HEK293 (cell line): ENCODE measurements at regions not wholly inside any gene's neighbourhood (a gene's known extent, or its start where the extent isn't known, plus 50 kb on each side); places are given as distances from the start of the nearest gene placed in this dataset.

Experiments
- CTCF ChIA-PET: fragments of 350-600 bp; formaldehyde crosslinking; extraction: SDS; loops from one replicate; lab custom pipeline; 2021; ENCODE audit warnings: antibody characterized with exemption; lab: Yijun Ruan, JAX
- POLR2A ChIA-PET: fragments of 300-600 bp; formaldehyde crosslinking; extraction: SDS; loops from one replicate; lab custom pipeline; 2020; ENCODE audit warnings: antibody characterized with exemption, inconsistent platforms; lab: Yijun Ruan, JAX
- H3K27ac ChIP-seq: fragments of 200-500 bp; sonication (Bioruptor generic); 2 replicates; pipeline ENCODE4 v1.5.1; 2014; ENCODE audit warnings: low read depth, low read length, control low read depth, inconsistent platforms; ENCODE audit errors: extremely low read depth
- H3K36me3 ChIP-seq, 2 experiments: fragments of 200-500 bp in 1 of 2; sonication (Bioruptor generic) in 1 of 2; 1 replicate in 1 of 2; 2 replicates in 1 of 2; pipeline ENCODE4 v1.5.1; 2014 to 2017; ENCODE audit warnings: inconsistent platforms in 2 of 2, low read length in 2 of 2; ENCODE audit not compliant: control insufficient read depth in 2 of 2, insufficient read depth in 1 of 2
- H3K4me1 ChIP-seq: fragments of 200-500 bp; sonication (Bioruptor generic); 2 replicates; pipeline ENCODE4 v1.5.1; 2014; ENCODE audit warnings: mild to moderate bottlenecking, low read length, inconsistent platforms; ENCODE audit not compliant: control insufficient read depth, insufficient read depth
- H3K4me3 ChIP-seq: 2 replicates; pipeline ENCODE4 v1.5.1; 2011; ENCODE audit warnings: low read depth, mild to moderate bottlenecking, control low read depth, low read length, moderate library complexity
- H3K9me3 ChIP-seq: fragments of 200-500 bp; sonication (Bioruptor generic); 2 replicates; pipeline ENCODE4 v1.5.1; 2014; ENCODE audit warnings: low read depth, low read length, inconsistent platforms; ENCODE audit not compliant: control insufficient read depth, insufficient read depth
- CTCF ChIP-seq: fragments of 450-650 bp; formaldehyde crosslinking; IDR thresholded peaks from 2 replicates; pipeline ENCODE4 v1.5.1; 2016; ENCODE audit warnings: missing biosample characterization, missing genetic modification characterization
- GLIS2 ChIP-seq: fragments of 450-650 bp; formaldehyde crosslinking; IDR thresholded peaks from 2 replicates; pipeline ENCODE4 v1.5.1; 2016; ENCODE audit warnings: missing biosample characterization, missing genetic modification characterization
- KLF1 ChIP-seq: fragments of 450-650 bp; formaldehyde crosslinking; IDR thresholded peaks from 2 replicates; pipeline ENCODE4 v1.5.1; 2016; ENCODE audit warnings: missing biosample characterization, missing genetic modification characterization
- PRDM6 ChIP-seq: fragments of 450-650 bp; formaldehyde crosslinking; IDR thresholded peaks from 2 replicates; pipeline ENCODE4 v1.5.1; 2017; ENCODE audit warnings: missing biosample characterization, missing genetic modification characterization
- REST ChIP-seq: fragments of 450-650 bp; formaldehyde crosslinking; IDR thresholded peaks from 2 replicates; pipeline ENCODE4 v1.5.1; 2016; ENCODE audit warnings: missing biosample characterization, missing genetic modification characterization
- TRIM28 ChIP-seq: IDR thresholded peaks from 2 replicates; pipeline ENCODE4 v1.6.1; 2011; ENCODE audit warnings: low read length, control low read depth, borderline replicate concordance
- TSHZ1 ChIP-seq: fragments of 450-650 bp; formaldehyde crosslinking; IDR thresholded peaks from 2 replicates; pipeline ENCODE4 v1.5.1; 2016; ENCODE audit warnings: missing biosample characterization, missing genetic modification characterization, borderline replicate concordance
- ZBTB10 ChIP-seq: fragments of 450-650 bp; formaldehyde crosslinking; IDR thresholded peaks from 2 replicates; pipeline ENCODE4 v1.5.1; 2016; ENCODE audit warnings: missing biosample characterization, missing genetic modification characterization
- ZBTB48 ChIP-seq: fragments of 450-650 bp; formaldehyde crosslinking; IDR thresholded peaks from 2 replicates; pipeline ENCODE4 v1.5.1; 2016; ENCODE audit warnings: missing biosample characterization, missing genetic modification characterization
- ZFP37 ChIP-seq: fragments of 450-650 bp; formaldehyde crosslinking; IDR thresholded peaks from 2 replicates; pipeline ENCODE4 v1.5.1; 2016; ENCODE audit warnings: missing biosample characterization, missing genetic modification characterization
- ZFP41 ChIP-seq: fragments of 450-650 bp; formaldehyde crosslinking; IDR thresholded peaks from 2 replicates; pipeline ENCODE4 v1.5.1; 2016; ENCODE audit warnings: missing biosample characterization, missing genetic modification characterization, borderline replicate concordance
- ZNF202 ChIP-seq: fragments of 450-650 bp; formaldehyde crosslinking; IDR thresholded peaks from 2 replicates; pipeline ENCODE4 v1.5.1; 2016; ENCODE audit warnings: missing biosample characterization, missing genetic modification characterization, borderline replicate concordance
- ZNF214 ChIP-seq: fragments of 450-650 bp; formaldehyde crosslinking; IDR thresholded peaks from 2 replicates; pipeline ENCODE4 v1.5.1; 2017; ENCODE audit warnings: missing biosample characterization, mild to moderate bottlenecking, missing genetic modification characterization, borderline replicate concordance
- ZNF266 ChIP-seq: fragments of 450-650 bp; formaldehyde crosslinking; IDR thresholded peaks from 2 replicates; pipeline ENCODE4 v1.5.1; 2016; ENCODE audit warnings: missing biosample characterization, missing genetic modification characterization, low read depth
- ZNF280C ChIP-seq: fragments of 450-650 bp; formaldehyde crosslinking; IDR thresholded peaks from 2 replicates; pipeline ENCODE4 v1.5.1; 2016; ENCODE audit warnings: missing biosample characterization, missing genetic modification characterization
- ZNF302 ChIP-seq: fragments of 450-650 bp; formaldehyde crosslinking; IDR thresholded peaks from 2 replicates; pipeline ENCODE4 v1.5.1; 2016; ENCODE audit warnings: missing biosample characterization, missing genetic modification characterization, low read depth
- ZNF391 ChIP-seq: fragments of 450-650 bp; formaldehyde crosslinking; IDR thresholded peaks from 2 replicates; pipeline ENCODE4 v1.5.1; 2016; ENCODE audit warnings: low read depth, missing biosample characterization, missing genetic modification characterization, borderline replicate concordance
- ZNF548 ChIP-seq: fragments of 450-650 bp; formaldehyde crosslinking; IDR thresholded peaks from 2 replicates; pipeline ENCODE4 v1.5.1; 2016; ENCODE audit warnings: missing biosample characterization, missing genetic modification characterization
- ZNF658 ChIP-seq: fragments of 450-650 bp; formaldehyde crosslinking; IDR thresholded peaks from 2 replicates; pipeline ENCODE4; 2016; ENCODE audit warnings: missing biosample characterization, missing genetic modification characterization
- ZNF776 ChIP-seq: fragments of 450-650 bp; formaldehyde crosslinking; IDR thresholded peaks from 2 replicates; pipeline ENCODE4 v1.5.0; 2017; ENCODE audit warnings: missing biosample characterization, missing genetic modification characterization, borderline replicate concordance

- H3K4me1 ChIP-seq = no peaks in the 10 kb centered on the region
- no peak overlapping the region for H3K27ac ChIP-seq
- no peaks in the 10 kb centered on the region; the same call in 1 of the 2 replicates for H3K9me3 ChIP-seq
- ChIA-PET CTCF (interaction anchor here (0.9 kb wide), 1 partner anchor 9 kb away, joined by 4 read pairs; no protein-coding TSS in a partner anchor), POLR2A (no interaction called here)
- no peak overlapping the region for H3K4me3 ChIP-seq
- TF ChIP-seq PRDM6 (tag by site-specific recombination) (no peak), ZNF202 (tag by site-specific recombination) (no peak), ZNF302 (no peak), ZNF658 (tag by site-specific recombination) (no peak), ZFP37 (tag by site-specific recombination) (no peak), CTCF (tag by site-specific recombination) (no peak), TSHZ1 (tag by site-specific recombination) (no peak), GLIS2 (tag by site-specific recombination) (no peak), ZFP41 (tag by site-specific recombination) (no peak), ZBTB10 (tag by site-specific recombination) (no peak), ZBTB48 (tag by site-specific recombination) (no peak), KLF1 (no peak), ZNF548 (tag by site-specific recombination) (no peak)
- TF ChIP-seq, all 188 proteins: peak for 0
- no peaks in the 10 kb centered on the region for H3K36me3 ChIP-seq
Observed at GRCh38 chr21:20452935-20453334, 545.3 kb upstream of the NCAM2 start.

GRCh38 chr21:20459838-20460237 lies 538.4 kb upstream of the NCAM2 start:
- Histone ChIP-seq H3K36me3 (no peaks in the 10 kb centered on the region), H3K4me3 (no peak overlapping the region), H3K4me1 (no peaks in the 10 kb centered on the region), H3K9me3 (no peaks in the 10 kb centered on the region), H3K27ac (no peak overlapping the region)
- CTCF ChIA-PET = interaction anchor here (0.5 to 1.8 kb wide), 2 partner anchors 13 to 16 kb away, joined by 3 to 7 read pairs; no protein-coding TSS in a partner anchor
- POLR2A ChIA-PET = no interaction called here
- no peak for TF ChIP-seq REST (tag by site-specific recombination)
- no peak for TF ChIP-seq ZNF391 (tag by site-specific recombination)
- no peak for TF ChIP-seq ZNF776 (tag by site-specific recombination)
- TF ChIP-seq ZNF266 = no peak
- TF ChIP-seq TRIM28 = no peak
- no peak for TF ChIP-seq ZNF214
- no peak for TF ChIP-seq ZNF280C
